Left ventricle myocardium inferior (tissue), 1 donor: ENCODE measurements at regions not wholly inside any gene's neighbourhood (a gene's known extent, or its start where the extent isn't known, plus 50 kb on each side); places are given as distances from the start of the nearest gene placed in this dataset.

Experiments
- DNase-seq: peaks from one replicate; pipeline ENCODE4 v3.0.0-alpha.2; 2020
- H3K27ac ChIP-seq: fragments of 200-600 bp; replicated peaks from 2 replicates; pipeline ENCODE4 v1.8.0; 2021
- H3K27me3 ChIP-seq: fragments of 200-600 bp; 2 replicates; pipeline ENCODE4 v1.8.0; 2021; ENCODE audit warnings: low read depth
- H3K36me3 ChIP-seq: fragments of 200-600 bp; 2 replicates; pipeline ENCODE4 v1.8.0; 2021
- H3K4me1 ChIP-seq: fragments of 200-600 bp; 2 replicates; pipeline ENCODE4 v1.8.0; 2021
- H3K4me3 ChIP-seq: fragments of 200-600 bp; 2 replicates; pipeline ENCODE4 v1.8.0; 2021; ENCODE audit warnings: mild to moderate bottlenecking, moderate library complexity
- H3K9me3 ChIP-seq: fragments of 200-600 bp; replicated peaks from 2 replicates; pipeline ENCODE4 v1.8.0; 2021
- intact Hi-C: fragments of 100-400 bp; cut with micrococcal nuclease; formaldehyde crosslinking; loops from one replicate; pipeline ENCODE4 v1.11.0; 2022
- TF ChIP-seq, protein P1 (sequence below): fragments of 200-600 bp; IDR thresholded peaks from 2 replicates; pipeline ENCODE4 v1.8.0; 2021; ENCODE audit warnings: antibody characterized with exemption, mild to moderate bottlenecking, borderline replicate concordance
- donor health status: DM: no; HTN: yes; CAD: no; lungs with severe emphysema.

DNA sequence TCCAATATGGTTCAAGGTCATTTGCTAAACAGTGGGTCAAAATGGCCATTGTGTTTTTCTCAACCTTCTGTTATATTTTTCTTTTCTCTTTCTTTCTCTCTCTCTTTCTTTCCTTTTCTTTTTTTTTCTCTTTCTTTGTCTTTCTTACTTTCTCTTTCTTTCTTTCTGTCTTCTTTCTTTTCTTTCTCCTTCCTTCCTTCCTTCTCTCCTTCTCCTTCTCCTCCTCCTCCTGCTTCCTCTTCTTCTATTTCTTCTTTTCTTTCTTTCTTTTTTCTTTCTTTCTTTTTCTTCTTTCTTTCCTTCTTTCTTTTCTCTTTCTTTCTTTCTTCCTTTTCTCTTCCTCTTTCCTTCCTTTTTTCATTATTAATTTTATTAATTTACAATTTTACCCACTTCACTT, 619.5 kb downstream of the IRX1 start:
- TF ChIP-seq, protein P1, sequence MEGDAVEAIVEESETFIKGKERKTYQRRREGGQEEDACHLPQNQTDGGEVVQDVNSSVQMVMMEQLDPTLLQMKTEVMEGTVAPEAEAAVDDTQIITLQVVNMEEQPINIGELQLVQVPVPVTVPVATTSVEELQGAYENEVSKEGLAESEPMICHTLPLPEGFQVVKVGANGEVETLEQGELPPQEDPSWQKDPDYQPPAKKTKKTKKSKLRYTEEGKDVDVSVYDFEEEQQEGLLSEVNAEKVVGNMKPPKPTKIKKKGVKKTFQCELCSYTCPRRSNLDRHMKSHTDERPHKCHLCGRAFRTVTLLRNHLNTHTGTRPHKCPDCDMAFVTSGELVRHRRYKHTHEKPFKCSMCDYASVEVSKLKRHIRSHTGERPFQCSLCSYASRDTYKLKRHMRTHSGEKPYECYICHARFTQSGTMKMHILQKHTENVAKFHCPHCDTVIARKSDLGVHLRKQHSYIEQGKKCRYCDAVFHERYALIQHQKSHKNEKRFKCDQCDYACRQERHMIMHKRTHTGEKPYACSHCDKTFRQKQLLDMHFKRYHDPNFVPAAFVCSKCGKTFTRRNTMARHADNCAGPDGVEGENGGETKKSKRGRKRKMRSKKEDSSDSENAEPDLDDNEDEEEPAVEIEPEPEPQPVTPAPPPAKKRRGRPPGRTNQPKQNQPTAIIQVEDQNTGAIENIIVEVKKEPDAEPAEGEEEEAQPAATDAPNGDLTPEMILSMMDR = no peak
- H3K36me3 ChIP-seq = no peaks in the 10 kb centered on the region
- no peaks in the 10 kb centered on the region for H3K4me1 ChIP-seq
- H3K4me3 ChIP-seq = no peak overlapping the region
- no peak overlapping the region for H3K27ac ChIP-seq
- intact Hi-C loops = no loop called here
- no peaks in the 10 kb centered on the region for H3K9me3 ChIP-seq
- H3K27me3 ChIP-seq = peaks cover 31% of the 10 kb centered on the region
- no peak for DNase-seq

DNA sequence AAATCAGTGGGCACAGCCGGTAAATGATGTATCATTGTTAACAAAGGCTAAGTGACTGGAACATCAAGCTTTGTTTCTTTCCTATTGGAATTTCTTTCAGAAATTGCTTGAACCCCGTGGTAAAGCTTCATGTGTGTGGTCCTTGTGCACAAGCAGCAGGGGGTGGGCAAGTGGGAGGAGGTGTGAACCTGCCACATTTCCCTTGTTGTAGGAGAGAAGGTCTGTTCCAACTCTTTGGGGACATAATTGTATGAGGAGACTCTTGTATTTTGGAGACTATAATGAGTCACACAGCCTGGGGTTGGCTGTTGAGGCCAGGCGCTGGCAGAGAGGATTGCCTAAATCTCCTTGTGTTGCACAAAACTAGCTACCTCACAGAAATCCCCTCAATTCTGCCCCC, 620.5 kb downstream of the IRX1 start:
- Histone ChIP-seq H3K4me3 (no peak overlapping the region), H3K36me3 (no peaks in the 10 kb centered on the region), H3K27ac (no peak overlapping the region), H3K4me1 (no peaks in the 10 kb centered on the region), H3K9me3 (no peaks in the 10 kb centered on the region), H3K27me3 (peaks cover 31% of the 10 kb centered on the region)
- TF ChIP-seq, protein P1 = no peak
- intact Hi-C loops = no loop called here
- DNase-seq = no peak

DNA sequence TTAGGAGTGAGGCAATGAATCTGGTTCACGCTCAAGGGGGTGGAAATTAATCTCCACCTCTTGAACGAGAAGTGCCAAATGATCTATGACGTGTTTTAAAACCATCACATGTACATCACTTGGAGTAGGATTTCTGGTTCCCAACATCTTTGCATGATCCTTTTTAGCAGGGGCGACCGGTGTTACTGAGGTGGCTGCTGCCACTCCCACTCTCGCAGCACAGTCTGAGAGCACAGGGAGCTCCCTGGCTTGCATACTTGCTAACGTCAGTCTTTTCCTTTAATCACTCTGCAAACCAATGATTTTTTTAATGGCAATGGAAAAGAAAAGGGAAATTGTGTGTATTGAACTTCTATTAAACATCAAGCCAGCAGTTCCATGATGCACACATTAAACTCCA, 624.4 kb downstream of the IRX1 start:
- TF ChIP-seq, protein P1 = no peak
- DNase-seq = no peak

DNA sequence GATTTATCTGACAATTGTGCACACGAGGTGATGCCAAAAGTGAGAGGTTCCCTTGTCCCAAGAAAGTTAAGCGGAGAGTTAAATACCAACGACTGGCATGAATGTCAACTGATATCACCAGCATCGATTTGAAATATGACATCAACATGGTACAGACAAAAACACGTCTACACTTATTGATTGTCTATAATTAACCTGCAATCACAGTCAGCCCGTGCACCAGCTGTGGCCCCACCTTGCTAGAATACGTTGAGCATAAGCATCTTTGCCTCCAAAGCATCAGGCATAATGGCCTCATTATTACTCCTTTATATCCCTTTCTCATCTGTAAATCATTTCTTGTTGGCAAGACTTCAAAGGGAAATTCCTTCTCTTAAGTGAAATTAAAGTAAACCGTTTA, 625.4 kb downstream of the IRX1 start:
- TF ChIP-seq, protein P1 = no peak
- Histone ChIP-seq H3K27me3 (peaks cover 14% of the 10 kb centered on the region), H3K4me3 (no peak overlapping the region), H3K27ac (no peak overlapping the region), H3K36me3 (no peaks in the 10 kb centered on the region), H3K9me3 (no peaks in the 10 kb centered on the region), H3K4me1 (no peaks in the 10 kb centered on the region)
- no peak for DNase-seq
- intact Hi-C loops = no loop called here

More for the DNA sequence above, 624.4 kb downstream of the IRX1 start:
- Histone ChIP-seq H3K9me3 (no peaks in the 10 kb centered on the region), H3K27me3 (peaks cover 18% of the 10 kb centered on the region), H3K4me3 (no peak overlapping the region), H3K27ac (no peak overlapping the region), H3K36me3 (no peaks in the 10 kb centered on the region), H3K4me1 (no peaks in the 10 kb centered on the region)
- intact Hi-C loops = no loop called here

DNA sequence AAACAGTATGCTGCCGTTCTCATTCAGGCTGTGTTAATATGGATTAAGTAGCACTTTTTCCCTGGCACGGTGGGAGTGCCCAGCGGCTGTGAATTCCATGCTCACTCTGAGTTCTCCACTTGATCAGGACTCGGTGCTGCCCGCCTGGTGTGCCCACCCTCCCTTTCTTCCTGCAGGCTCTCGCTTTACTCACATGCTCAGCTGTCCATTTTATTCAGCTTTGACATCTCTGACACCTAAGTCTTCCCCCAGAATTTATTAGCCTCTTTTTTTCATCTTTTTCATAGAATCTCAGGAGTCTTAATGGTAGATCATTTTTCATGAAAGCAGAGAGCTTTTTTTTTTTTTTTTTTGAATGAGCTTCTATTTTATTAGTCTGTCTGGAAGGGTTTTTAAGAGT, 626.5 kb downstream of the IRX1 start:
- intact Hi-C loops = no loop called here
- Histone ChIP-seq H3K27ac (no peak overlapping the region), H3K9me3 (no peaks in the 10 kb centered on the region), H3K4me3 (no peak overlapping the region), H3K36me3 (no peaks in the 10 kb centered on the region), H3K4me1 (no peaks in the 10 kb centered on the region), H3K27me3 (peaks cover 14% of the 10 kb centered on the region)
- no peak for DNase-seq
- TF ChIP-seq, protein P1 = no peak

DNA sequence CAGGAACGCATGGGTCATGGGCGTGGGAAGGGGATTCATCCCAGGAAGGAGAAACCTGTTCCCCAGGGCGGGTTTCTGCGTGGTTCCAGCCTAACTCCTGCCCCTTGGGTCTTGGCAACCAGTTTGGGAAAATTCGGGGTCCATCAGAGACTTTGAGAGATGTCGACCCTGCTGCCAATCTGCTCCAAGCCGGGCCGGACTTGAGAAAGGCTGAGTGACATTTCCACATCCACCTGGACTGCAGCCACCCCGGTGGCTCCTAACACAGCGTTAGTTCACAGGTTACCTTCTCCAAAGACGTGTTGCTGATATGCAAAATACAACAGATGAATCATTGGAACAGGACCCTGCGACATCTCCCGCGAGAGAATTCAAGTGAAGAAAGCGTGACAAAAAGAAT, 627.2 kb downstream of the IRX1 start:
- TF ChIP-seq, protein P1 = no peak
- intact Hi-C loops = no loop called here
- Histone ChIP-seq H3K4me3 (no peak overlapping the region), H3K36me3 (no peaks in the 10 kb centered on the region), H3K4me1 (no peaks in the 10 kb centered on the region), H3K27me3 (peaks cover 14% of the 10 kb centered on the region), H3K27ac (no peak overlapping the region), H3K9me3 (no peaks in the 10 kb centered on the region)
- no peak for DNase-seq
